Neural progenitor cell (in vitro differentiated cells): ENCODE measurements at regions not wholly inside any gene's neighbourhood (a gene's known extent, or its start where the extent isn't known, plus 50 kb on each side); places are given as distances from the start of the nearest gene placed in this dataset.
A peak's percentile ranks its signal among the peaks of the same experiment; 100 is the strongest.
"Not testable (repeated sequence)": the region's sequence is repeated elsewhere in the genome, so short reads cannot be mapped to it uniquely, and the experiment has no call there.

Source experiments
- DNase-seq: peaks from one replicate; pipeline ENCODE4 v3.0.0-alpha.2; 2016; ENCODE audit warnings: low spot score
- H2AFZ ChIP-seq: fragments of 200-600 bp; sonication (generic); replicated peaks from 2 replicates; pipeline ENCODE4 v1.6.1; 2016; ENCODE audit warnings: antibody characterized with exemption
- H3F3A ChIP-seq: fragments of 200-600 bp; sonication (generic); 2 replicates; pipeline ENCODE4 v1.6.1; 2016; ENCODE audit warnings: antibody characterized with exemption, low read depth
- H3K27ac ChIP-seq: fragments of 200-600 bp; sonication (generic); 2 replicates; pipeline ENCODE4 v1.5.1; 2016; ENCODE audit warnings: mild to moderate bottlenecking
- H3K27me3 ChIP-seq: fragments of 200-600 bp; sonication (generic); 2 replicates; pipeline ENCODE4 v1.6.1; 2016; ENCODE audit warnings: mild to moderate bottlenecking, moderate library complexity
- H3K36me3 ChIP-seq: fragments of 200-600 bp; sonication (generic); 2 replicates; pipeline ENCODE4 v1.5.1; 2016
- H3K4me1 ChIP-seq: fragments of 200-600 bp; sonication (generic); 2 replicates; pipeline ENCODE4 v1.6.1; 2016; ENCODE audit warnings: mixed run types
- H3K4me2 ChIP-seq: fragments of 200-600 bp; sonication (generic); 2 replicates; pipeline ENCODE4 v1.6.1; 2016
- H3K4me3 ChIP-seq: fragments of 200-600 bp; sonication (generic); 2 replicates; pipeline ENCODE4 v1.5.1; 2016
- H3K79me2 ChIP-seq: fragments of 200-600 bp; sonication (generic); 2 replicates; pipeline ENCODE4 v1.6.1; 2016; ENCODE audit warnings: low read depth
- H3K9ac ChIP-seq: fragments of 200-600 bp; sonication (generic); 2 replicates; pipeline ENCODE4 v1.6.1; 2016
- H3K9me3 ChIP-seq: fragments of 200-600 bp; sonication (generic); 2 replicates; pipeline ENCODE4 v1.5.1; 2016; ENCODE audit warnings: low read depth
- H4K20me1 ChIP-seq: fragments of 200-600 bp; sonication (generic); 2 replicates; pipeline ENCODE4 v1.6.1; 2016; ENCODE audit warnings: low read depth
- H3K27ac Mint-ChIP-seq: 3 replicates; pipeline ENCODE4 v1.8.0; 2021; ENCODE audit warnings: mixed read lengths
- H3K27me3 Mint-ChIP-seq: 2 replicates; pipeline ENCODE4 v1.8.0; 2022; ENCODE audit warnings: low read depth, mild to moderate bottlenecking, inconsistent platforms, moderate library complexity, mixed read lengths; ENCODE audit not compliant: insufficient read depth
- H3K36me3 Mint-ChIP-seq: 3 replicates; pipeline ENCODE4 v1.8.0; 2021; ENCODE audit warnings: mixed read lengths
- H3K4me1 Mint-ChIP-seq: 3 replicates; pipeline ENCODE4 v1.8.0; 2021; ENCODE audit warnings: mixed read lengths
- H3K4me3 Mint-ChIP-seq: 3 replicates; pipeline ENCODE4 v1.8.0; 2021; ENCODE audit warnings: mild to moderate bottlenecking, moderate library complexity, mixed read lengths
- H3K9me3 Mint-ChIP-seq: 3 replicates; pipeline ENCODE4 v1.8.0; 2020; ENCODE audit warnings: mixed read lengths
- CTCF ChIP-seq: fragments of 200-600 bp; sonication (generic); IDR thresholded peaks from 2 replicates; pipeline ENCODE4 v1.5.1; 2017; ENCODE audit warnings: antibody characterized with exemption, mild to moderate bottlenecking
- EZH2 ChIP-seq: fragments of 200-600 bp; sonication (generic); IDR thresholded peaks from 2 replicates; pipeline ENCODE4 v1.6.1; 2017; ENCODE audit warnings: antibody characterized with exemption, mild to moderate bottlenecking, moderate library complexity
- EZH2phosphoT487 ChIP-seq: fragments of 200-600 bp; sonication (generic); IDR thresholded peaks from 2 replicates; pipeline ENCODE4 v1.6.1; 2017; ENCODE audit warnings: antibody characterized with exemption

DNA sequence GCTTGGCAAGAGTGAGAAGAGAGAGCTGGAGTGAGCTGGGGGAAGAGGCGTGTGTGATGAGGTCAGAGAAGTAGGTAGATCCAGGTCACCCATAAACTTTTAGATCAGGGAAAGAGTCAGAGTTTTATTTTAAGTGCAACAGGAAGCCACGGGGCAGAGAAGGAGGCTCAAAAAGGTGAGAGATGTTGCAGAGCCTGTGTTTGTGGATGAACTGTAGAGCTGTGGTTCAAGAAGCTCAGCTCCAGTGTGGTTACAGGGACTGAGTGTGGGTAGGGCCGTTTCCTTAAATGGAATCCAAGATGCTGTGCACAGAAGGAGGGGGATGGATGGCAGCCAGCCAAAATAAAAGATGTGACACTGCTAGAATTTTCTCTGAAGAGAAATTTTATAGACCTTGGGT is 337.2 kb downstream of the SATB1 start:
- no peaks in the 10 kb centered on the region for H3K36me3 Mint-ChIP-seq

DNA sequence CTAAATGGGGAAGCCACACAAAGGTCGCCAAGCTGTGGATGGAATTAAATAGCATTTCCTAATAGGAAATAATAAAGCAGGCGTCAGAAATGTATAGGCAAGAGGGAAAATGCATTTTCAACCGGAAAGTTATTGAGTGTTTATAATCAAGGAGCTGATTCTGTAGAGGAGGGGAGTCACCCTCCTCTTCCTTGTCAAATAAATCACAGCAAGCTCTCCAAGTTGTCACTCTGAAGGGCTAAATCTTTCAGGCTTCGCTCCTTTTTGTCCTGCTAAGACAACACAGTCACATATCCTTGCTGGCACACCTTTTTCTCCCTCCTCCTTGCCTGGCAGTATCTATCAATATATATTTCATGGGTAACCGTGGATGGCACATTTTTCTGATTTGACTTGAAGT is 338.4 kb downstream of the SATB1 start:
- Mint-ChIP-seq H3K27me3 (no peaks in the 10 kb centered on the region), H3K36me3 (no peaks in the 10 kb centered on the region), H3K4me1 (no peaks in the 10 kb centered on the region), H3K9me3 (no peaks in the 10 kb centered on the region), H3K4me3 (no peak overlapping the region), H3K27ac (no peak overlapping the region)
- Histone ChIP-seq H3K27me3 (no peaks in the 10 kb centered on the region), H2AFZ (no peak overlapping the region), H3K27ac (no peak overlapping the region), H3K9ac (no peak overlapping the region), H4K20me1 (no peaks in the 10 kb centered on the region), H3K4me3 (no peak overlapping the region), H3K79me2 (no peaks in the 10 kb centered on the region), H3K36me3 (no peaks in the 10 kb centered on the region), H3K4me2 (no peak overlapping the region), H3F3A (no peaks in the 10 kb centered on the region), H3K4me1 (peaks cover 12% of the 10 kb centered on the region), H3K9me3 (no peaks in the 10 kb centered on the region)
- no peak for TF ChIP-seq CTCF
- no peak for TF ChIP-seq EZH2phosphoT487
- TF ChIP-seq EZH2 = no peak
- DNase-seq = no peak

More for the DNA sequence above, 337.2 kb downstream of the SATB1 start:
- H3K9me3 ChIP-seq = no peaks in the 10 kb centered on the region
- no peaks in the 10 kb centered on the region for H3K79me2 ChIP-seq
- H3K27ac ChIP-seq = no peak overlapping the region
- no peak for DNase-seq
- H3K27me3 ChIP-seq = no peaks in the 10 kb centered on the region
- H3K9ac ChIP-seq = no peak overlapping the region
- H3K4me2 ChIP-seq = no peak overlapping the region
- Mint-ChIP-seq H3K4me1 (no peaks in the 10 kb centered on the region), H3K27me3 (peaks cover 3% of the 10 kb centered on the region), H3K9me3 (no peaks in the 10 kb centered on the region), H3K4me3 (no peak overlapping the region), H3K27ac (no peak overlapping the region)
- no peaks in the 10 kb centered on the region for H3F3A ChIP-seq
- no peaks in the 10 kb centered on the region for H3K36me3 ChIP-seq
- no peak for TF ChIP-seq EZH2
- H4K20me1 ChIP-seq = no peaks in the 10 kb centered on the region
- no peak overlapping the region for H2AFZ ChIP-seq
- peaks cover 12% of the 10 kb centered on the region for H3K4me1 ChIP-seq
- H3K4me3 ChIP-seq = no peak overlapping the region

DNA sequence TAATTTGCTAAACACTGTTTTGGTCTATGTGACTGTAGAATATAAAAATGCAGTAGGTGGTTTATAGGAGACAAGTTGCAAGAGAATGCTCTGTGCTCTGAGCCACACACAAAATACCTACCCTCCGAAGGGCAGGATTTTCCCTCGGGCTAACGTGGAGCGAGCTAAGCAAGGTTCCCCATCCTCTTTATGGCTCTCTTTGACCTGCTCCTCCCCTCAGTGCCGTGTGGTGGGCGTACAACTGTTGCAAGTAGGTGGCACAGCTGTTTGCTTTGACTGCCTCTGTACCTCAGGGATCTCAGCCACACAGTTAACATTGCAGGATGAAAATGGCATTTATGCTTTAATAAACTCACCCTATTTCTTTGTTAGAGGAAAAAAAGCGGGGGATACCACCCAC is 339.1 kb downstream of the SATB1 start:
- Histone ChIP-seq H3K4me1 (peaks cover 12% of the 10 kb centered on the region), H2AFZ (no peak overlapping the region), H3K9me3 (no peaks in the 10 kb centered on the region), H3K27ac (no peak overlapping the region), H3K4me2 (peak overlapping the region; percentile 4), H3K27me3 (no peaks in the 10 kb centered on the region), H3K9ac (no peak overlapping the region), H3F3A (no peaks in the 10 kb centered on the region), H3K4me3 (no peak overlapping the region), H3K36me3 (no peaks in the 10 kb centered on the region), H4K20me1 (no peaks in the 10 kb centered on the region), H3K79me2 (no peaks in the 10 kb centered on the region)
- no peak overlapping the region for H3K4me3 Mint-ChIP-seq
- no peaks in the 10 kb centered on the region for H3K4me1 Mint-ChIP-seq
- H3K27ac Mint-ChIP-seq = no peak overlapping the region
- H3K27me3 Mint-ChIP-seq = no peaks in the 10 kb centered on the region
- H3K36me3 Mint-ChIP-seq = no peaks in the 10 kb centered on the region
- no peaks in the 10 kb centered on the region for H3K9me3 Mint-ChIP-seq
- no peak for DNase-seq
- TF ChIP-seq EZH2phosphoT487 (no peak), EZH2 (no peak), CTCF (no peak)

DNA sequence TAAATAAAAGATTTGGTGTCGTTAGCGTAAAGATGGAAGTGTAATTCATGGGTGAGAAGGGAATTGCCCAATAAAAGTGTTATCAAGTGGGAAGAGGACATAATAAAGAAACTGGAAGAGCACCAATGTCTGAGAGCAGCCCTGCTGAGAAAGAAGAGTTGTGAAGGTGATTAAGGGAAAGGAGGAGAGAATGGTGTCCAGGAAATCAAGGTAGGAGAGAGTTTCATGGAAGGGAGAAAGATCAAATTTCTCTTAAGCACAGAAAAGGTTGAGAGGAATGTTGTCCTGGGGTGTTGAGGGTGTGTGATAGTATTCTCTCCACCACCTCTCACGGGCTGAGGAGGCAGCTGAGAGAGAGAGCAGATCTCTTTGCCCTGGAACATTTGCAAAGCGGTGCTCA is 339.7 kb downstream of the SATB1 start:
- no peaks in the 10 kb centered on the region for H4K20me1 ChIP-seq
- Mint-ChIP-seq H3K9me3 (no peaks in the 10 kb centered on the region), H3K4me1 (no peaks in the 10 kb centered on the region), H3K27me3 (no peaks in the 10 kb centered on the region), H3K27ac (no peak overlapping the region), H3K4me3 (no peak overlapping the region), H3K36me3 (no peaks in the 10 kb centered on the region)
- TF ChIP-seq CTCF = no peak
- no peak for TF ChIP-seq EZH2
- TF ChIP-seq EZH2phosphoT487 = no peak
- H3K36me3 ChIP-seq = no peaks in the 10 kb centered on the region
- H3K27ac ChIP-seq = no peak overlapping the region
- H3F3A ChIP-seq = no peaks in the 10 kb centered on the region
- H3K9me3 ChIP-seq = no peaks in the 10 kb centered on the region
- H3K79me2 ChIP-seq = no peaks in the 10 kb centered on the region
- peak overlapping the region; percentile 4 for H3K4me2 ChIP-seq
- no peak overlapping the region for H2AFZ ChIP-seq
- H3K4me1 ChIP-seq = peaks cover 12% of the 10 kb centered on the region
- DNase-seq = peak; percentile 6
- no peak overlapping the region for H3K4me3 ChIP-seq
- no peaks in the 10 kb centered on the region for H3K27me3 ChIP-seq
- no peak overlapping the region for H3K9ac ChIP-seq

DNA sequence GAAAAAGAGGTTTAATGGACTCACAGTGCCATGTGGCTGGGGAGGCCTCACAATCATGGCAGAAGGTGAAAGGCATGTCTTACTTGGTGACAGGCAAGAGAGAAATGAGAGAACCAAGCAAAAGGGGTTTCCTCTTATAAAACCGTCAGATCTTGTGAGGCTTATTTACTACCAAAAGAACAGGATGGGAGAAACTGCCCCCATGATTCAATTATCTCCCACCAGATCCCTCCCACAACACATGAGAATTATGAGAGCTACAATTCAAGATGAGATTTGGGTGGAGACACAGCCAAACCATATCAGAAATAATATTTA is 340.8 kb upstream of the TBC1D5 start:
- H2AFZ ChIP-seq, H3K27me3 ChIP-seq, H3K27ac ChIP-seq, H3F3A ChIP-seq, H3K4me2 ChIP-seq, H3K36me3 Mint-ChIP-seq, H3K9me3 Mint-ChIP-seq, H3K9me3 ChIP-seq, H4K20me1 ChIP-seq, H3K27ac Mint-ChIP-seq, H3K4me3 Mint-ChIP-seq, H3K9ac ChIP-seq, H3K36me3 ChIP-seq, DNase-seq, H3K79me2 ChIP-seq, H3K4me3 ChIP-seq, H3K27me3 Mint-ChIP-seq, H3K4me1 Mint-ChIP-seq: not testable (repeated sequence)
- H3K4me1 ChIP-seq = peaks cover 12% of the 10 kb centered on the region
